GM23338 (cell line): ENCODE measurements at regions not wholly inside any gene's neighbourhood (a gene's known extent, or its start where the extent isn't known, plus 50 kb on each side); places are given as distances from the start of the nearest gene placed in this dataset.

Experiments
- ATAC-seq: fragments of 200-7000 bp; cut with Tn5 transposase; 3 replicates; pipeline ENCODE4 v1.9.1; 2020
- DNase-seq: peaks from one replicate; pipeline ENCODE4 v3.0.0-alpha.2; 2015; ENCODE audit warnings: low spot score
- H2AFZ ChIP-seq: fragments of 200-600 bp; sonication (generic); 2 replicates; pipeline ENCODE4 v1.8.0; 2016; ENCODE audit warnings: antibody characterized with exemption, mild to moderate bottlenecking, moderate library complexity
- H3F3A ChIP-seq: fragments of 200-600 bp; sonication (generic); replicated peaks from 2 replicates; pipeline ENCODE4 v1.8.0; 2017; ENCODE audit warnings: antibody characterized with exemption, mixed run types, low read depth
- H3K27ac ChIP-seq: fragments of 200-600 bp; sonication (generic); 2 replicates; pipeline ENCODE4 v1.6.1; 2016; ENCODE audit warnings: low read depth
- H3K27me3 ChIP-seq: fragments of 200-600 bp; sonication (generic); 2 replicates; pipeline ENCODE4 v1.8.0; 2016; ENCODE audit warnings: mild to moderate bottlenecking, mixed run types, moderate library complexity; ENCODE audit not compliant: insufficient read depth
- H3K36me3 ChIP-seq: fragments of 200-600 bp; sonication (generic); 2 replicates; pipeline ENCODE4 v1.8.0; 2016; ENCODE audit warnings: mild to moderate bottlenecking; ENCODE audit not compliant: insufficient read depth
- H3K4me1 ChIP-seq: fragments of 200-600 bp; sonication (generic); 2 replicates; pipeline ENCODE4 v1.8.0; 2016; ENCODE audit warnings: mild to moderate bottlenecking, moderate library complexity; ENCODE audit not compliant: insufficient read depth
- H3K4me2 ChIP-seq: fragments of 200-600 bp; sonication (generic); 2 replicates; pipeline ENCODE4 v1.7.1; 2017; ENCODE audit warnings: mixed run types
- H3K4me3 ChIP-seq: fragments of 200-600 bp; sonication (generic); 2 replicates; pipeline ENCODE4 v1.6.1; 2016; ENCODE audit warnings: mixed run types
- H3K79me2 ChIP-seq: fragments of 200-600 bp; sonication (generic); replicated peaks from 2 replicates; pipeline ENCODE4 v1.8.0; 2017; ENCODE audit warnings: mild to moderate bottlenecking; ENCODE audit not compliant: insufficient read depth
- H3K9me2 ChIP-seq: fragments of 200-600 bp; sonication (generic); 2 replicates; pipeline ENCODE4 v1.8.0; 2017; ENCODE audit not compliant: insufficient read depth
- H4K20me1 ChIP-seq: fragments of 200-600 bp; sonication (generic); replicated peaks from 2 replicates; pipeline ENCODE4 v1.8.0; 2017; ENCODE audit warnings: mild to moderate bottlenecking; ENCODE audit not compliant: insufficient read depth
- H3K27ac Mint-ChIP-seq: 2 replicates; pipeline ENCODE4 v1.8.0; 2020; ENCODE audit warnings: inconsistent platforms, mild to moderate bottlenecking, moderate library complexity, mixed read lengths
- H3K27me3 Mint-ChIP-seq: 3 replicates; pipeline ENCODE4 v1.8.0; 2022; ENCODE audit warnings: low read depth, mild to moderate bottlenecking, moderate library complexity, mixed read lengths, inconsistent platforms; ENCODE audit not compliant: insufficient read depth, poor library complexity
- H3K36me3 Mint-ChIP-seq: 3 replicates; pipeline ENCODE4 v1.8.0; 2021; ENCODE audit warnings: low read depth, mild to moderate bottlenecking, inconsistent platforms, moderate library complexity, mixed read lengths
- H3K4me1 Mint-ChIP-seq: 3 replicates; pipeline ENCODE4 v1.8.0; 2020; ENCODE audit warnings: mild to moderate bottlenecking, inconsistent platforms, mixed read lengths
- H3K4me3 Mint-ChIP-seq: 3 replicates; pipeline ENCODE4 v1.8.0; 2021; ENCODE audit warnings: moderate library complexity, mild to moderate bottlenecking, inconsistent platforms, mixed read lengths
- H3K9me3 Mint-ChIP-seq: 3 replicates; pipeline ENCODE4 v1.8.0; 2020; ENCODE audit warnings: moderate library complexity, mild to moderate bottlenecking, inconsistent platforms, mixed read lengths
- CREB1 ChIP-seq: fragments of 250-450 bp; sonication (Bioruptor Pico); IDR thresholded peaks from 2 replicates; pipeline ENCODE4 v1.5.0; 2020; ENCODE audit warnings: low read depth, mild to moderate bottlenecking, moderate library complexity
- EZH2 ChIP-seq: fragments of 200-600 bp; sonication (generic); IDR thresholded peaks from one replicate; pipeline ENCODE4 v1.8.0; 2017; ENCODE audit warnings: antibody characterized with exemption, mild to moderate bottlenecking, low read depth; ENCODE audit not compliant: unreplicated experiment
- EZH2phosphoT487 ChIP-seq: fragments of 200-600 bp; sonication (generic); IDR thresholded peaks from one replicate; pipeline ENCODE4 v1.8.1; 2018; ENCODE audit warnings: antibody characterized with exemption; ENCODE audit not compliant: unreplicated experiment
- JUNB ChIP-seq: IDR thresholded peaks from one replicate; pipeline ENCODE4 v1.6.1; 2016; ENCODE audit warnings: antibody characterized with exemption; ENCODE audit not compliant: unreplicated experiment
- POLR2AphosphoS5 ChIP-seq: IDR thresholded peaks from 2 replicates; pipeline ENCODE4 v1.6.1; 2016; ENCODE audit warnings: antibody characterized with exemption, low read depth
- STAT1 ChIP-seq: IDR thresholded peaks from one replicate; pipeline ENCODE4 v1.6.1; 2016; ENCODE audit warnings: antibody characterized with exemption; ENCODE audit not compliant: unreplicated experiment
- ZNF114 ChIP-seq: fragments of 250-450 bp; sonication (Bioruptor Pico); IDR thresholded peaks from 2 replicates; pipeline ENCODE4 v1.5.0; 2020; ENCODE audit warnings: mild to moderate bottlenecking, moderate library complexity
- TF ChIP-seq, protein P1 (sequence below), 2 experiments: fragments of 200-600 bp in 1 of 2; sonication (generic) in 1 of 2; conservative IDR thresholded peaks; 2 replicates each; pipeline versions ENCODE4 v1.5.1 to v1.6.1; 2016 to 2017; ENCODE audit warnings: antibody characterized with exemption in 2 of 2, low read depth in 2 of 2, mild to moderate bottlenecking in 2 of 2, moderate library complexity in 1 of 2
- TF ChIP-seq, protein P2 (sequence below): IDR thresholded peaks from 2 replicates; pipeline ENCODE4 v1.6.1; 2016; ENCODE audit warnings: antibody characterized with exemption

DNA sequence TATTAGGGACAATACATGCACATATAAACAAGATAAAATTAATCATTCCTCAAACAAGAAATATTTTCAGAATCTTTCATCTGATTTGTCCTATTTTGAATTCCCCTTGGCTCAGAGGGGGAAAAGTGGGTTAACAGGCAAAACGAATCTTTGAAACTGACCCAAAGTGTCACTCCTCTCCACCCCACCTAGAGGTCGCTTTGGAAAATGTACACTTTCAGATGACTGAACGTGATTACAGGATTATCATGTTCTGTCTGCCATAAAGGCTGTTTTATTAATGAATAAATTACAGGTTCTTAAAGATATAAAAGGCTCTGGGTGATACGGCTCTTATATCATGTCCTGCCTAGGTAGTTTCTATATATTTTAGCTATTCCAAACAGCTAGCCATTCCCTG lies 1735.0 kb downstream of the LRRC4C start:
- H3K27me3 Mint-ChIP-seq: no peaks in the 10 kb centered on the region
- peak; percentile 9 for DNase-seq
- no peak overlapping the region for H3K4me3 Mint-ChIP-seq

DNA sequence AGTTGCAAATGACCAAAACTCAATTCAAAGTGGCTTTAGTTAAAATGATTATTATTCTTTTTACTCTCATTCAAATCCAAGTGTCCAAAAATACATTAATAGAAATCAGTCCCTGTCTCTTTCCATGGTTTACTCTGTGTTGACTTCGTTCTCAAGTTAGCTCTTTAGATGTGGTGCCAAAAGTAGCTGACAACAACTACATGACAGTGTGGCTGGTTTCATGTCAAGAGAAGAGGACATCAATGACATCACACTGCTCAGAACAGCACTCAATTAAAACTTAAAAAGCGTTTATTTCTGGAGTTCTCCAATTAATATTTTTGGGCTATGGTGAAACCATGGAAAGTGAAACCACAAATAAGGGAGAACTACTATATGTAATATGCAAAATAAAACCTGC lies 1746.9 kb downstream of the LRRC4C start:
- no peak for TF ChIP-seq EZH2
- TF ChIP-seq JUNB: no peak
- TF ChIP-seq ZNF114 (CRISPR knock-in tag): no peak
- Histone ChIP-seq H3K27ac (no peak overlapping the region), H3K4me2 (no peak overlapping the region), H2AFZ (no peak overlapping the region), H3K4me1 (no peaks in the 10 kb centered on the region), H4K20me1 (no peaks in the 10 kb centered on the region), H3K9me2 (no peaks in the 10 kb centered on the region), H3K79me2 (no peaks in the 10 kb centered on the region), H3F3A (no peaks in the 10 kb centered on the region), H3K4me3 (no peak overlapping the region), H3K36me3 (no peaks in the 10 kb centered on the region), H3K27me3 (no peaks in the 10 kb centered on the region)
- H3K4me3 Mint-ChIP-seq: no peak overlapping the region
- H3K36me3 Mint-ChIP-seq: no peaks in the 10 kb centered on the region; the same call in 2 of the 3 replicates
- no peak for ATAC-seq
- no peak overlapping the region for H3K27ac Mint-ChIP-seq
- peaks cover 2% of the 10 kb centered on the region; the same call in 2 of the 3 replicates for H3K4me1 Mint-ChIP-seq
- peaks cover 6% of the 10 kb centered on the region for H3K9me3 Mint-ChIP-seq
- H3K27me3 Mint-ChIP-seq: peaks cover 3% of the 10 kb centered on the region
- no peak for DNase-seq

More for the DNA sequence above, 1735.0 kb downstream of the LRRC4C start:
- no peak for ATAC-seq
- H3K4me1 ChIP-seq: no peaks in the 10 kb centered on the region
- H2AFZ ChIP-seq: no peak overlapping the region
- no peaks in the 10 kb centered on the region; the same call in 1 of the 2 replicates for H3K36me3 ChIP-seq
- no peak overlapping the region for H3K4me2 ChIP-seq
- TF ChIP-seq CREB1 (CRISPR knock-in tag): no peak
- TF ChIP-seq, protein P1, sequence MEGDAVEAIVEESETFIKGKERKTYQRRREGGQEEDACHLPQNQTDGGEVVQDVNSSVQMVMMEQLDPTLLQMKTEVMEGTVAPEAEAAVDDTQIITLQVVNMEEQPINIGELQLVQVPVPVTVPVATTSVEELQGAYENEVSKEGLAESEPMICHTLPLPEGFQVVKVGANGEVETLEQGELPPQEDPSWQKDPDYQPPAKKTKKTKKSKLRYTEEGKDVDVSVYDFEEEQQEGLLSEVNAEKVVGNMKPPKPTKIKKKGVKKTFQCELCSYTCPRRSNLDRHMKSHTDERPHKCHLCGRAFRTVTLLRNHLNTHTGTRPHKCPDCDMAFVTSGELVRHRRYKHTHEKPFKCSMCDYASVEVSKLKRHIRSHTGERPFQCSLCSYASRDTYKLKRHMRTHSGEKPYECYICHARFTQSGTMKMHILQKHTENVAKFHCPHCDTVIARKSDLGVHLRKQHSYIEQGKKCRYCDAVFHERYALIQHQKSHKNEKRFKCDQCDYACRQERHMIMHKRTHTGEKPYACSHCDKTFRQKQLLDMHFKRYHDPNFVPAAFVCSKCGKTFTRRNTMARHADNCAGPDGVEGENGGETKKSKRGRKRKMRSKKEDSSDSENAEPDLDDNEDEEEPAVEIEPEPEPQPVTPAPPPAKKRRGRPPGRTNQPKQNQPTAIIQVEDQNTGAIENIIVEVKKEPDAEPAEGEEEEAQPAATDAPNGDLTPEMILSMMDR (conservative IDR thresholded peaks at IDR 0.05; ENCODE audit: low read depth in 2 of 2): peak; percentile 25; a peak in 2 of 4 replicates
- TF ChIP-seq POLR2AphosphoS5: no peak
- no peak for TF ChIP-seq STAT1
- no peak for TF ChIP-seq EZH2phosphoT487
- no peaks in the 10 kb centered on the region for H3K9me2 ChIP-seq
- no peak overlapping the region for H3K4me3 ChIP-seq
- no peaks in the 10 kb centered on the region for H3K36me3 Mint-ChIP-seq
- H4K20me1 ChIP-seq: no peaks in the 10 kb centered on the region
- H3K9me3 Mint-ChIP-seq: no peaks in the 10 kb centered on the region
- H3K27ac ChIP-seq: no peak overlapping the region
- H3K27me3 ChIP-seq: no peaks in the 10 kb centered on the region
- H3K4me1 Mint-ChIP-seq: peaks cover 4% of the 10 kb centered on the region; the same call in 1 of the 3 replicates
- H3K79me2 ChIP-seq: no peaks in the 10 kb centered on the region
- H3F3A ChIP-seq: no peaks in the 10 kb centered on the region
- no peak overlapping the region for H3K27ac Mint-ChIP-seq

DNA sequence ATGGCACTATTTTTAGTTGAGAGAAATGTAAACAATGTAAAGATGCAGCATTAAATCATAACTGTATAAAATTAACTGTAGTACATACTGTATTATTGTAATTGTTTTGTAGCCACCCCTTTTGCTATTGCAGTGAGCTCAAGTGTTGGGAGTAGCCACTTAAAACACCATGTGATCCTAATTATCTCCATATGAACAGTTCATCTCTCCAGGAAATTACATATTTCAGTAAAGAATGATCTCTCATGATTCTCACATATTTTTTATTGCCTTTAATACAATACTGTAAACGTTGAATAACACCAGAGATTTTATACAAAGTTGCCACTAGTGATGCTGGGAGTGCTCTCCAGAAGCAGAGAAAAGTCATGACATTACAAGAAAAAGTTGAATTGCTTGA lies 1768.6 kb downstream of the LRRC4C start:
- H3K79me2 ChIP-seq: no peaks in the 10 kb centered on the region
- DNase-seq (no peak), ATAC-seq (no peak)
- H3K4me2 ChIP-seq: no peak overlapping the region
- H3K27me3 ChIP-seq: no peaks in the 10 kb centered on the region
- Mint-ChIP-seq H3K27ac (no peak overlapping the region), H3K36me3 (no peaks in the 10 kb centered on the region), H3K4me3 (no peak overlapping the region), H3K9me3 (no peaks in the 10 kb centered on the region), H3K27me3 (no peaks in the 10 kb centered on the region), H3K4me1 (no peaks in the 10 kb centered on the region)
- H3K4me3 ChIP-seq: no peak overlapping the region
- H3K9me2 ChIP-seq: no peaks in the 10 kb centered on the region
- H3F3A ChIP-seq: no peaks in the 10 kb centered on the region
- H3K4me1 ChIP-seq: no peaks in the 10 kb centered on the region
- TF ChIP-seq, protein P2, sequence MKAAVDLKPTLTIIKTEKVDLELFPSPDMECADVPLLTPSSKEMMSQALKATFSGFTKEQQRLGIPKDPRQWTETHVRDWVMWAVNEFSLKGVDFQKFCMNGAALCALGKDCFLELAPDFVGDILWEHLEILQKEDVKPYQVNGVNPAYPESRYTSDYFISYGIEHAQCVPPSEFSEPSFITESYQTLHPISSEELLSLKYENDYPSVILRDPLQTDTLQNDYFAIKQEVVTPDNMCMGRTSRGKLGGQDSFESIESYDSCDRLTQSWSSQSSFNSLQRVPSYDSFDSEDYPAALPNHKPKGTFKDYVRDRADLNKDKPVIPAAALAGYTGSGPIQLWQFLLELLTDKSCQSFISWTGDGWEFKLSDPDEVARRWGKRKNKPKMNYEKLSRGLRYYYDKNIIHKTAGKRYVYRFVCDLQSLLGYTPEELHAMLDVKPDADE: no peak
- TF ChIP-seq CREB1 (CRISPR knock-in tag): no peak
- no peak overlapping the region for H2AFZ ChIP-seq
- H3K36me3 ChIP-seq: no peaks in the 10 kb centered on the region
- H3K27ac ChIP-seq: no peak overlapping the region
- H4K20me1 ChIP-seq: no peaks in the 10 kb centered on the region
